ENCODE measurements at regions not wholly inside any gene's neighbourhood (a gene's known extent, or its start where the extent isn't known, plus 50 kb on each side); places are given as distances from the start of the nearest gene placed in this dataset.

DNA sequence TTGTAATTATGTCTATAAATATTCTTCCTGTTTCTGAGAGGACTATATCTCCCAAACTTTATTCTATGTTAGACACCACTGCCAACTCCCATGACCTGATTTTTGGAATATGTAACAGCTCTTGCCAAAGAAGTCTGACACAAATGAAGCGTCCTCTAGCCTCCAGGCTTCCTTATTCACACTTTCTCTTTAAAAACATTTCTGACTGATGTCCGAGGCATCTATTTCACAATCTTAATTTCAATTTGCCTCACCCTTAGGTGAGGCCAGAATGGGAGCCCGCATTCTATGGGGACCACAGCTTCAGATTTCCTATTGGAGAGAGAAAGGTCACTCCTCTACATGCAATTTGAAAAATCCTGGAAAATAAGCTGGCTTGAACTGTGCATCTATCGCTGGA is 873.2 kb downstream of the GATA3 start:
- Histone ChIP-seq H3F3A (ENCODE audit: low read depth) (no peaks in the 10 kb centered on the region), H3K9ac (no peak overlapping the region), H2AFZ (replicated peaks) (no peak overlapping the region), H3K79me2 (ENCODE audit: low read depth) (no peaks in the 10 kb centered on the region), H3K4me3 (no peak overlapping the region), H4K20me1 (ENCODE audit: low read depth) (no peaks in the 10 kb centered on the region), H3K27ac (no peak overlapping the region), H3K9me3 (ENCODE audit: low read depth) (no peaks in the 10 kb centered on the region), H3K4me1 (no peaks in the 10 kb centered on the region), H3K4me2 (no peak overlapping the region), H3K36me3 (no peaks in the 10 kb centered on the region), H3K27me3 (no peaks in the 10 kb centered on the region)
- no peaks in the 10 kb centered on the region for H3K36me3 Mint-ChIP-seq
- H3K4me1 Mint-ChIP-seq: no peaks in the 10 kb centered on the region
- no peak overlapping the region for H3K4me3 Mint-ChIP-seq
- no peaks in the 10 kb centered on the region for H3K27me3 Mint-ChIP-seq (ENCODE audit: insufficient read depth, low read depth)
- TF ChIP-seq, protein P1, sequence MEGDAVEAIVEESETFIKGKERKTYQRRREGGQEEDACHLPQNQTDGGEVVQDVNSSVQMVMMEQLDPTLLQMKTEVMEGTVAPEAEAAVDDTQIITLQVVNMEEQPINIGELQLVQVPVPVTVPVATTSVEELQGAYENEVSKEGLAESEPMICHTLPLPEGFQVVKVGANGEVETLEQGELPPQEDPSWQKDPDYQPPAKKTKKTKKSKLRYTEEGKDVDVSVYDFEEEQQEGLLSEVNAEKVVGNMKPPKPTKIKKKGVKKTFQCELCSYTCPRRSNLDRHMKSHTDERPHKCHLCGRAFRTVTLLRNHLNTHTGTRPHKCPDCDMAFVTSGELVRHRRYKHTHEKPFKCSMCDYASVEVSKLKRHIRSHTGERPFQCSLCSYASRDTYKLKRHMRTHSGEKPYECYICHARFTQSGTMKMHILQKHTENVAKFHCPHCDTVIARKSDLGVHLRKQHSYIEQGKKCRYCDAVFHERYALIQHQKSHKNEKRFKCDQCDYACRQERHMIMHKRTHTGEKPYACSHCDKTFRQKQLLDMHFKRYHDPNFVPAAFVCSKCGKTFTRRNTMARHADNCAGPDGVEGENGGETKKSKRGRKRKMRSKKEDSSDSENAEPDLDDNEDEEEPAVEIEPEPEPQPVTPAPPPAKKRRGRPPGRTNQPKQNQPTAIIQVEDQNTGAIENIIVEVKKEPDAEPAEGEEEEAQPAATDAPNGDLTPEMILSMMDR (IDR thresholded peaks at IDR 0.05): no peak
- TF ChIP-seq EZH2 (IDR thresholded peaks at IDR 0.05) (no peak), EZH2phosphoT487 (IDR thresholded peaks at IDR 0.05) (no peak)
- H3K9me3 Mint-ChIP-seq: no peaks in the 10 kb centered on the region
- DNase-seq (ENCODE audit: low spot score): no peak
- H3K27ac Mint-ChIP-seq: no peak overlapping the region

DNA sequence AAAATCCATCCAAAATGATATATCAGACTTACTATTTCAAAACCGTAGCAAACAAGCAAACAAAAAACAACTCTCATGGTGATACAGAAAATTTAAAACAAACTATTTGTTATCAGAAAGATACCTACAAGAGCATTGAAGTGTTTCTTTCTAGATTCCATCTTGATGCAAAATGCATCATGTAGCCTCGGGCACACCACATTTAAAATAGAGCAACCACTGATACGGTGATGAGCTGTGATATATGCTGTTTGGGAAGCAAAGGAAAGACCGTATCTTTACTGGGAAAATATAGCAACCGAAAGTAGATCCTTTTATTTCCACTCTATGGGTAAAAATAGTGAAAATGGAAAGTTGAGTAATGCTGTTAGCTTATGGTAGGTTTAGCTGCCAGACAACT is 892.0 kb downstream of the GATA3 start:
- H3K9ac ChIP-seq: no peak overlapping the region
- H3K4me3 Mint-ChIP-seq: no peak overlapping the region
- no peaks in the 10 kb centered on the region for H3K36me3 ChIP-seq
- no peaks in the 10 kb centered on the region for H3K79me2 ChIP-seq (ENCODE audit: low read depth)
- peaks cover 2% of the 10 kb centered on the region for H3K9me3 Mint-ChIP-seq
- no peaks in the 10 kb centered on the region for H3K27me3 Mint-ChIP-seq (ENCODE audit: insufficient read depth, low read depth)
- no peak overlapping the region for H3K4me3 ChIP-seq
- H3K27me3 ChIP-seq: no peaks in the 10 kb centered on the region
- no peak overlapping the region for H3K4me2 ChIP-seq
- no peak overlapping the region for H3K27ac Mint-ChIP-seq
- no peak overlapping the region for H3K27ac ChIP-seq
- TF ChIP-seq EZH2 (IDR thresholded peaks at IDR 0.05): no peak
- TF ChIP-seq, protein P1 (IDR thresholded peaks at IDR 0.05): no peak
- TF ChIP-seq EZH2phosphoT487 (IDR thresholded peaks at IDR 0.05): no peak
- H3K36me3 Mint-ChIP-seq: no peaks in the 10 kb centered on the region
- H3K9me3 ChIP-seq (ENCODE audit: low read depth): no peaks in the 10 kb centered on the region
- DNase-seq (ENCODE audit: low spot score): no peak
- no peak overlapping the region for H2AFZ ChIP-seq (replicated peaks)
- no peaks in the 10 kb centered on the region for H3K4me1 ChIP-seq
- no peaks in the 10 kb centered on the region for H3K4me1 Mint-ChIP-seq
- no peaks in the 10 kb centered on the region for H3F3A ChIP-seq (ENCODE audit: low read depth)
- H4K20me1 ChIP-seq (ENCODE audit: low read depth): no peaks in the 10 kb centered on the region

DNA sequence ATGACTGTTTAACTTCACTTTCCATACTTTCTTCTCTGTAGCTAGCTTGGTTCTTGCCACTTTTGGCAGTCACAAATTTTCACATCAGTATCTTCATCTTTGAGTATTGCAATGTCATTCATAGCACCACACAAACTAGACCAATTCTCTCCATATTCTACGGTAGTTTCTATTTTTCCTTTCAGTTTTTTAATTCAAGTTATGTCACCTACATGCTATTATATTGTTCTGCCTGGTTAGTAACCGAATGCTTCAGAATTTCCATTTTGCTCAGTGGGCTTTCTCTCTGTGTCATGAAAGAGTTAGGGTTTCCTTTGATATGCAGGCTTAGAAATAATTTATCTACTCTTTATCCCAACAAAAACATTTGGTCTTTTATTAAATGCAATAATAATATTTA is 896.5 kb downstream of the GATA3 start:
- H3K27ac Mint-ChIP-seq: no peak overlapping the region
- H3K36me3 Mint-ChIP-seq: no peaks in the 10 kb centered on the region
- no peak for DNase-seq (ENCODE audit: low spot score)
- Histone ChIP-seq H3K4me1 (no peaks in the 10 kb centered on the region), H3K4me2 (no peak overlapping the region), H3K27ac (no peak overlapping the region), H3K9ac (no peak overlapping the region), H3F3A (ENCODE audit: low read depth) (no peaks in the 10 kb centered on the region), H3K9me3 (ENCODE audit: low read depth) (no peaks in the 10 kb centered on the region), H3K27me3 (no peaks in the 10 kb centered on the region), H3K36me3 (no peaks in the 10 kb centered on the region), H3K79me2 (ENCODE audit: low read depth) (no peaks in the 10 kb centered on the region), H4K20me1 (ENCODE audit: low read depth) (no peaks in the 10 kb centered on the region), H3K4me3 (no peak overlapping the region), H2AFZ (replicated peaks) (no peak overlapping the region)
- H3K4me1 Mint-ChIP-seq: no peaks in the 10 kb centered on the region
- H3K4me3 Mint-ChIP-seq: no peak overlapping the region
- H3K27me3 Mint-ChIP-seq (ENCODE audit: insufficient read depth, low read depth): peaks cover 2% of the 10 kb centered on the region
- TF ChIP-seq, protein P1 (IDR thresholded peaks at IDR 0.05): no peak
- TF ChIP-seq EZH2 (IDR thresholded peaks at IDR 0.05) (no peak), EZH2phosphoT487 (IDR thresholded peaks at IDR 0.05) (no peak)
- H3K9me3 Mint-ChIP-seq: no peaks in the 10 kb centered on the region

All from neural progenitor cell (in vitro differentiated cells).